HEK293 (cell line): ENCODE measurements at regions not wholly inside any gene's neighbourhood (a gene's known extent, or its start where the extent isn't known, plus 50 kb on each side); places are given as distances from the start of the nearest gene placed in this dataset.

Source experiments
- CTCF ChIA-PET: fragments of 350-600 bp; formaldehyde crosslinking; extraction: SDS; loops from one replicate; lab custom pipeline; 2021; ENCODE audit warnings: antibody characterized with exemption; lab: Yijun Ruan, JAX
- POLR2A ChIA-PET: fragments of 300-600 bp; formaldehyde crosslinking; extraction: SDS; loops from one replicate; lab custom pipeline; 2020; ENCODE audit warnings: antibody characterized with exemption, inconsistent platforms; lab: Yijun Ruan, JAX
- H3K27ac ChIP-seq: fragments of 200-500 bp; sonication (Bioruptor generic); 2 replicates; pipeline ENCODE4 v1.5.1; 2014; ENCODE audit warnings: low read depth, low read length, control low read depth, inconsistent platforms; ENCODE audit errors: extremely low read depth
- H3K36me3 ChIP-seq, 2 experiments: fragments of 200-500 bp in 1 of 2; sonication (Bioruptor generic) in 1 of 2; 1 replicate in 1 of 2; 2 replicates in 1 of 2; pipeline ENCODE4 v1.5.1; 2014 to 2017; ENCODE audit warnings: inconsistent platforms in 2 of 2, low read length in 2 of 2; ENCODE audit not compliant: control insufficient read depth in 2 of 2, insufficient read depth in 1 of 2
- H3K4me1 ChIP-seq: fragments of 200-500 bp; sonication (Bioruptor generic); 2 replicates; pipeline ENCODE4 v1.5.1; 2014; ENCODE audit warnings: mild to moderate bottlenecking, low read length, inconsistent platforms; ENCODE audit not compliant: control insufficient read depth, insufficient read depth
- H3K4me3 ChIP-seq: 2 replicates; pipeline ENCODE4 v1.5.1; 2011; ENCODE audit warnings: low read depth, mild to moderate bottlenecking, control low read depth, low read length, moderate library complexity
- H3K9me3 ChIP-seq: fragments of 200-500 bp; sonication (Bioruptor generic); 2 replicates; pipeline ENCODE4 v1.5.1; 2014; ENCODE audit warnings: low read depth, low read length, inconsistent platforms; ENCODE audit not compliant: control insufficient read depth, insufficient read depth
- PRDM2 ChIP-seq: fragments of 450-650 bp; formaldehyde crosslinking; IDR thresholded peaks from 2 replicates; pipeline ENCODE4 v1.5.1; 2016; ENCODE audit warnings: missing biosample characterization, missing genetic modification characterization, borderline replicate concordance
- PRDM6 ChIP-seq: fragments of 450-650 bp; formaldehyde crosslinking; IDR thresholded peaks from 2 replicates; pipeline ENCODE4 v1.5.1; 2017; ENCODE audit warnings: missing biosample characterization, missing genetic modification characterization
- REST ChIP-seq: fragments of 450-650 bp; formaldehyde crosslinking; IDR thresholded peaks from 2 replicates; pipeline ENCODE4 v1.5.1; 2016; ENCODE audit warnings: missing biosample characterization, missing genetic modification characterization
- SCRT1 ChIP-seq: fragments of 450-650 bp; formaldehyde crosslinking; IDR thresholded peaks from 2 replicates; pipeline ENCODE4 v1.5.1; 2016; ENCODE audit warnings: missing biosample characterization, missing genetic modification characterization, borderline replicate concordance
- ZBTB7A ChIP-seq: fragments of 450-650 bp; formaldehyde crosslinking; IDR thresholded peaks from 2 replicates; pipeline ENCODE4 v1.5.1; 2016; ENCODE audit warnings: low read depth, missing biosample characterization, missing genetic modification characterization
- ZFP69B ChIP-seq: fragments of 450-650 bp; formaldehyde crosslinking; IDR thresholded peaks from 2 replicates; pipeline ENCODE4 v1.5.1; 2016; ENCODE audit warnings: missing biosample characterization, missing genetic modification characterization
- ZNF132 ChIP-seq: fragments of 450-650 bp; formaldehyde crosslinking; IDR thresholded peaks from 2 replicates; pipeline ENCODE4 v1.5.1; 2017; ENCODE audit warnings: missing biosample characterization, missing genetic modification characterization, borderline replicate concordance
- ZNF140 ChIP-seq: fragments of 450-650 bp; formaldehyde crosslinking; IDR thresholded peaks from 2 replicates; pipeline ENCODE4 v1.5.1; 2016; ENCODE audit warnings: missing biosample characterization, missing genetic modification characterization
- ZNF174 ChIP-seq: fragments of 450-650 bp; formaldehyde crosslinking; IDR thresholded peaks from 2 replicates; pipeline ENCODE4 v1.5.0; 2017; ENCODE audit warnings: missing biosample characterization, mild to moderate bottlenecking, missing genetic modification characterization
- ZNF211 ChIP-seq: fragments of 450-650 bp; formaldehyde crosslinking; IDR thresholded peaks from 2 replicates; pipeline ENCODE4 v1.5.1; 2016; ENCODE audit warnings: low read depth, missing biosample characterization, missing genetic modification characterization
- ZNF214 ChIP-seq: fragments of 450-650 bp; formaldehyde crosslinking; IDR thresholded peaks from 2 replicates; pipeline ENCODE4 v1.5.1; 2017; ENCODE audit warnings: missing biosample characterization, mild to moderate bottlenecking, missing genetic modification characterization, borderline replicate concordance
- ZNF311 ChIP-seq: fragments of 450-650 bp; formaldehyde crosslinking; IDR thresholded peaks from 2 replicates; pipeline ENCODE4 v1.5.1; 2017; ENCODE audit warnings: missing biosample characterization, missing genetic modification characterization, borderline replicate concordance
- ZNF48 ChIP-seq: fragments of 450-650 bp; formaldehyde crosslinking; IDR thresholded peaks from 2 replicates; pipeline ENCODE4 v1.5.1; 2016; ENCODE audit warnings: missing biosample characterization, missing genetic modification characterization
- ZNF544 ChIP-seq: fragments of 450-650 bp; formaldehyde crosslinking; IDR thresholded peaks from 2 replicates; pipeline ENCODE4 v1.5.0; 2017; ENCODE audit warnings: missing biosample characterization, missing genetic modification characterization
- ZNF596 ChIP-seq: fragments of 450-650 bp; IDR thresholded peaks from 2 replicates; pipeline ENCODE4 v1.5.0; 2018; ENCODE audit warnings: missing biosample characterization, mild to moderate bottlenecking, missing genetic modification characterization, moderate library complexity
- TF ChIP-seq, protein P1 (sequence below): fragments of 450-650 bp; formaldehyde crosslinking; IDR thresholded peaks from 2 replicates; pipeline ENCODE4 v1.5.1; 2016; ENCODE audit warnings: missing biosample characterization, missing genetic modification characterization

DNA sequence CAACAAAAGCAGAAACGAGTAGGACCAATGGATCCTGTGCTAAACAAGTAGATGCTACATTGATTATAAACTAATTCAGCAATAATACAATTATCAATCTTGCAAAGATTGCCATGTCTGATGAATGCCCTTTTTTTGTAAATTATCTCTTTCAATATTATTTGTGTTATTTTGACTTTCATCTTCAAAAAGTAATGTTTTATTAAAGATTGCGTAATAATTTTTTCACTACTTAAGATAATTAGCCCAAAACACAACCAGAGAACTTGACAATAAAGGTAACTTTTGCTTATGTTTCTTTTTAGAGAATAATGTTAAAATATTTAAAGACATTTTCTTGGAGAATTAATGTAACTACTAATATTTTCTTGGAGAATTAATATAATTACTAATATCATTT lies 553.8 kb upstream of the VSTM2A start:
- TF ChIP-seq ZNF140 (no peak), ZNF544 (tag by site-specific recombination) (no peak), ZBTB7A (tag by site-specific recombination) (no peak), ZNF211 (tag by site-specific recombination) (no peak), ZNF214 (no peak), SCRT1 (tag by site-specific recombination) (no peak), ZNF174 (tag by site-specific recombination) (no peak), ZNF311 (tag by site-specific recombination) (no peak), ZNF596 (tag by site-specific recombination) (no peak), REST (no peak), PRDM2 (tag by site-specific recombination) (no peak), ZNF132 (no peak), ZNF48 (tag by site-specific recombination) (no peak), PRDM6 (tag by site-specific recombination) (no peak), ZFP69B (tag by site-specific recombination) (no peak)
- TF ChIP-seq, protein P1, sequence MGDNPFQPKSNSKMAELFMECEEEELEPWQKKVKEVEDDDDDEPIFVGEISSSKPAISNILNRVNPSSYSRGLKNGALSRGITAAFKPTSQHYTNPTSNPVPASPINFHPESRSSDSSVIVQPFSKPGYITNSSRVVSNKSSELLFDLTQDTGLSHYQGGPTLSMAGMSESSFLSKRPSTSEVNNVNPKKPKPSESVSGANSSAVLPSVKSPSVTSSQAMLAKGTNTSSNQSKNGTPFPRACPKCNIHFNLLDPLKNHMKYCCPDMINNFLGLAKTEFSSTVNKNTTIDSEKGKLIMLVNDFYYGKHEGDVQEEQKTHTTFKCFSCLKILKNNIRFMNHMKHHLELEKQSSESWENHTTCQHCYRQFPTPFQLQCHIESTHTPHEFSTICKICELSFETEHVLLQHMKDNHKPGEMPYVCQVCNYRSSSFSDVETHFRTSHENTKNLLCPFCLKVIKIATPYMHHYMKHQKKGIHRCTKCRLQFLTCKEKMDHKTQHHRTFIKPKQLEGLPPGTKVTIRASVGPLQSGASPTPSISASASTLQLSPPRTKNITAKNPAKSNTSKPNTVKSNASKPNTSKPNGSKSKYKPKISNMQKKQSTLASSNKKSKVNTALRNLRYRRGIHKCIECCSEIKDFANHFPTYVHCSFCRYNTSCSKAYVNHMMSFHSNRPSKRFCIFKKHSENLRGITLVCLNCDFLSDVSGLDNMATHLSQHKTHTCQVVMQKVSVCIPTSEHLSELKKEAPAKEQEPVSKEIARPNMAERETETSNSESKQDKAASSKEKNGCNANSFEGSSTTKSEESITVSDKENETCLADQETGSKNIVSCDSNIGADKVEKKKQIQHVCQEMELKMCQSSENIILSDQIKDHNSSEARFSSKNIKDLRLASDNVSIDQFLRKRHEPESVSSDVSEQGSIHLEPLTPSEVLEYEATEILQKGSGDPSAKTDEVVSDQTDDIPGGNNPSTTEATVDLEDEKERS (tag by site-specific recombination): no peak
- TF ChIP-seq, all 188 proteins: peak for 0
- no peak overlapping the region for H3K27ac ChIP-seq
- ChIA-PET POLR2A (no interaction called here), CTCF (no interaction called here)
- no peaks in the 10 kb centered on the region for H3K4me1 ChIP-seq
- no peaks in the 10 kb centered on the region for H3K9me3 ChIP-seq
- H3K4me3 ChIP-seq: no peak overlapping the region
- H3K36me3 ChIP-seq: no peaks in the 10 kb centered on the region
